ENCODE measurements at regions not wholly inside any gene's neighbourhood (a gene's known extent, or its start where the extent isn't known, plus 50 kb on each side); places are given as distances from the start of the nearest gene placed in this dataset.

DNA sequence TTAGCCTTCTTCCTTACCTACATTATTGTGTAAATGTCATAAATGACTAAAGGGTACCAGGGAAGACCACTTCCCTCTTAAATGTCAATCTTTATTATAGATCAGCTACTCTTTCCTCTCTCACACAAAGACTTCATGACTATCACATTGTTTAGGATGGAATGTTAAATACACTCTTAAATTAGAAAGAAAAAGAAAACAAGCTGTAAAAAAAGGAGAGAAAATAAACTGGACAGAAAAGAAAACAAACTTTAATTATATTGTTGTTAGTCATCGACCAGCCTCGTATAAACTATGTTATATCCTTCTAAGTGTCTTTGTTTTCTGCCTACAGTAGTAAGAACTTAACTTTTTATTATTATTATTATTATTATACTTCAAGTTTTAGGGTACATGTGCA, 666.4 kb upstream of the NR3C2 start (continued):
- TF ChIP-seq, protein P1, sequence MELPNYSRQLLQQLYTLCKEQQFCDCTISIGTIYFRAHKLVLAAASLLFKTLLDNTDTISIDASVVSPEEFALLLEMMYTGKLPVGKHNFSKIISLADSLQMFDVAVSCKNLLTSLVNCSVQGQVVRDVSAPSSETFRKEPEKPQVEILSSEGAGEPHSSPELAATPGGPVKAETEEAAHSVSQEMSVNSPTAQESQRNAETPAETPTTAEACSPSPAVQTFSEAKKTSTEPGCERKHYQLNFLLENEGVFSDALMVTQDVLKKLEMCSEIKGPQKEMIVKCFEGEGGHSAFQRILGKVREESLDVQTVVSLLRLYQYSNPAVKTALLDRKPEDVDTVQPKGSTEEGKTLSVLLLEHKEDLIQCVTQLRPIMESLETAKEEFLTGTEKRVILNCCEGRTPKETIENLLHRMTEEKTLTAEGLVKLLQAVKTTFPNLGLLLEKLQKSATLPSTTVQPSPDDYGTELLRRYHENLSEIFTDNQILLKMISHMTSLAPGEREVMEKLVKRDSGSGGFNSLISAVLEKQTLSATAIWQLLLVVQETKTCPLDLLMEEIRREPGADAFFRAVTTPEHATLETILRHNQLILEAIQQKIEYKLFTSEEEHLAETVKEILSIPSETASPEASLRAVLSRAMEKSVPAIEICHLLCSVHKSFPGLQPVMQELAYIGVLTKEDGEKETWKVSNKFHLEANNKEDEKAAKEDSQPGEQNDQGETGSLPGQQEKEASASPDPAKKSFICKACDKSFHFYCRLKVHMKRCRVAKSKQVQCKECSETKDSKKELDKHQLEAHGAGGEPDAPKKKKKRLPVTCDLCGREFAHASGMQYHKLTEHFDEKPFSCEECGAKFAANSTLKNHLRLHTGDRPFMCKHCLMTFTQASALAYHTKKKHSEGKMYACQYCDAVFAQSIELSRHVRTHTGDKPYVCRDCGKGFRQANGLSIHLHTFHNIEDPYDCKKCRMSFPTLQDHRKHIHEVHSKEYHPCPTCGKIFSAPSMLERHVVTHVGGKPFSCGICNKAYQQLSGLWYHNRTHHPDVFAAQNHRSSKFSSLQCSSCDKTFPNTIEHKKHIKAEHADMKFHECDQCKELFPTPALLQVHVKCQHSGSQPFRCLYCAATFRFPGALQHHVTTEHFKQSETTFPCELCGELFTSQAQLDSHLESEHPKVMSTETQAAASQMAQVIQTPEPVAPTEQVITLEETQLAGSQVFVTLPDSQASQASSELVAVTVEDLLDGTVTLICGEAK (IDR thresholded peaks at IDR 0.05) = no peak
- TF ChIP-seq, protein P1 (CRISPR knock-in tag; IDR thresholded peaks at IDR 0.05) = no peak
- TF ChIP-seq, protein P2, sequence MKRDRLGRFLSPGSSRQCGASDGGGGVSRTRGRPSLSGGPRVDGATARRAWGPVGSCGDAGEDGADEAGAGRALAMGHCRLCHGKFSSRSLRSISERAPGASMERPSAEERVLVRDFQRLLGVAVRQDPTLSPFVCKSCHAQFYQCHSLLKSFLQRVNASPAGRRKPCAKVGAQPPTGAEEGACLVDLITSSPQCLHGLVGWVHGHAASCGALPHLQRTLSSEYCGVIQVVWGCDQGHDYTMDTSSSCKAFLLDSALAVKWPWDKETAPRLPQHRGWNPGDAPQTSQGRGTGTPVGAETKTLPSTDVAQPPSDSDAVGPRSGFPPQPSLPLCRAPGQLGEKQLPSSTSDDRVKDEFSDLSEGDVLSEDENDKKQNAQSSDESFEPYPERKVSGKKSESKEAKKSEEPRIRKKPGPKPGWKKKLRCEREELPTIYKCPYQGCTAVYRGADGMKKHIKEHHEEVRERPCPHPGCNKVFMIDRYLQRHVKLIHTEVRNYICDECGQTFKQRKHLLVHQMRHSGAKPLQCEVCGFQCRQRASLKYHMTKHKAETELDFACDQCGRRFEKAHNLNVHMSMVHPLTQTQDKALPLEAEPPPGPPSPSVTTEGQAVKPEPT (CRISPR knock-in tag; IDR thresholded peaks at IDR 0.05; ENCODE audit: low read depth) = no peak
- no peak for TF ChIP-seq ZNF530 (CRISPR knock-in tag; IDR thresholded peaks at IDR 0.05; ENCODE audit: low read depth)
- TF ChIP-seq RFX5 (IDR thresholded peaks at IDR 0.05; ENCODE audit: low read depth, low read length) = no peak
- no peak for TF ChIP-seq RBM39 (IDR thresholded peaks at IDR 0.05; ENCODE audit: low read depth, low read length, poor library complexity, severe bottlenecking)
- TF ChIP-seq, protein P3, sequence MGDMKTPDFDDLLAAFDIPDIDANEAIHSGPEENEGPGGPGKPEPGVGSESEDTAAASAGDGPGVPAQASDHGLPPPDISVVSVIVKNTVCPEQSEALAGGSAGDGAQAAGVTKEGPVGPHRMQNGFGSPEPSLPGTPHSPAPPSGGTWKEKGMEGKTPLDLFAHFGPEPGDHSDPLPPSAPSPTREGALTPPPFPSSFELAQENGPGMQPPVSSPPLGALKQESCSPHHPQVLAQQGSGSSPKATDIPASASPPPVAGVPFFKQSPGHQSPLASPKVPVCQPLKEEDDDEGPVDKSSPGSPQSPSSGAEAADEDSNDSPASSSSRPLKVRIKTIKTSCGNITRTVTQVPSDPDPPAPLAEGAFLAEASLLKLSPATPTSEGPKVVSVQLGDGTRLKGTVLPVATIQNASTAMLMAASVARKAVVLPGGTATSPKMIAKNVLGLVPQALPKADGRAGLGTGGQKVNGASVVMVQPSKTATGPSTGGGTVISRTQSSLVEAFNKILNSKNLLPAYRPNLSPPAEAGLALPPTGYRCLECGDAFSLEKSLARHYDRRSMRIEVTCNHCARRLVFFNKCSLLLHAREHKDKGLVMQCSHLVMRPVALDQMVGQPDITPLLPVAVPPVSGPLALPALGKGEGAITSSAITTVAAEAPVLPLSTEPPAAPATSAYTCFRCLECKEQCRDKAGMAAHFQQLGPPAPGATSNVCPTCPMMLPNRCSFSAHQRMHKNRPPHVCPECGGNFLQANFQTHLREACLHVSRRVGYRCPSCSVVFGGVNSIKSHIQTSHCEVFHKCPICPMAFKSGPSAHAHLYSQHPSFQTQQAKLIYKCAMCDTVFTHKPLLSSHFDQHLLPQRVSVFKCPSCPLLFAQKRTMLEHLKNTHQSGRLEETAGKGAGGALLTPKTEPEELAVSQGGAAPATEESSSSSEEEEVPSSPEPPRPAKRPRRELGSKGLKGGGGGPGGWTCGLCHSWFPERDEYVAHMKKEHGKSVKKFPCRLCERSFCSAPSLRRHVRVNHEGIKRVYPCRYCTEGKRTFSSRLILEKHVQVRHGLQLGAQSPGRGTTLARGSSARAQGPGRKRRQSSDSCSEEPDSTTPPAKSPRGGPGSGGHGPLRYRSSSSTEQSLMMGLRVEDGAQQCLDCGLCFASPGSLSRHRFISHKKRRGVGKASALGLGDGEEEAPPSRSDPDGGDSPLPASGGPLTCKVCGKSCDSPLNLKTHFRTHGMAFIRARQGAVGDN (CRISPR knock-in tag; IDR thresholded peaks at IDR 0.05) = no peak
- TF ChIP-seq SRY (CRISPR knock-in tag; IDR thresholded peaks at IDR 0.05) = no peak
- no peak for TF ChIP-seq ZFP41 (CRISPR knock-in tag; IDR thresholded peaks at IDR 0.05; ENCODE audit: borderline replicate concordance)
- TF ChIP-seq, protein P4, sequence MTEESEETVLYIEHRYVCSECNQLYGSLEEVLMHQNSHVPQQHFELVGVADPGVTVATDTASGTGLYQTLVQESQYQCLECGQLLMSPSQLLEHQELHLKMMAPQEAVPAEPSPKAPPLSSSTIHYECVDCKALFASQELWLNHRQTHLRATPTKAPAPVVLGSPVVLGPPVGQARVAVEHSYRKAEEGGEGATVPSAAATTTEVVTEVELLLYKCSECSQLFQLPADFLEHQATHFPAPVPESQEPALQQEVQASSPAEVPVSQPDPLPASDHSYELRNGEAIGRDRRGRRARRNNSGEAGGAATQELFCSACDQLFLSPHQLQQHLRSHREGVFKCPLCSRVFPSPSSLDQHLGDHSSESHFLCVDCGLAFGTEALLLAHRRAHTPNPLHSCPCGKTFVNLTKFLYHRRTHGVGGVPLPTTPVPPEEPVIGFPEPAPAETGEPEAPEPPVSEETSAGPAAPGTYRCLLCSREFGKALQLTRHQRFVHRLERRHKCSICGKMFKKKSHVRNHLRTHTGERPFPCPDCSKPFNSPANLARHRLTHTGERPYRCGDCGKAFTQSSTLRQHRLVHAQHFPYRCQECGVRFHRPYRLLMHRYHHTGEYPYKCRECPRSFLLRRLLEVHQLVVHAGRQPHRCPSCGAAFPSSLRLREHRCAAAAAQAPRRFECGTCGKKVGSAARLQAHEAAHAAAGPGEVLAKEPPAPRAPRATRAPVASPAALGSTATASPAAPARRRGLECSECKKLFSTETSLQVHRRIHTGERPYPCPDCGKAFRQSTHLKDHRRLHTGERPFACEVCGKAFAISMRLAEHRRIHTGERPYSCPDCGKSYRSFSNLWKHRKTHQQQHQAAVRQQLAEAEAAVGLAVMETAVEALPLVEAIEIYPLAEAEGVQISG (CRISPR knock-in tag; IDR thresholded peaks at IDR 0.05) = no peak

Data from HepG2 (cell line).